ENCODE measurements at regions not wholly inside any gene's neighbourhood (a gene's known extent, or its start where the extent isn't known, plus 50 kb on each side); places are given as distances from the start of the nearest gene placed in this dataset.
"Not testable (repeated sequence)": the region's sequence is repeated elsewhere in the genome, so short reads cannot be mapped to it uniquely, and the experiment has no call there.

GRCh38 chr14:48011484-48011883 lies 336.1 kb upstream of the MDGA2 start:
- not testable (repeated sequence) for TF ChIP-seq CTCF (IDR thresholded peaks at IDR 0.05; ENCODE audit: low read length); EZH2 (IDR thresholded peaks at IDR 0.05; ENCODE audit: borderline replicate concordance, low read length)
